NCI-H187 treated with DMSO at 0.1 percent for 48 hours (cell line): ENCODE measurements at regions not wholly inside any gene's neighbourhood (a gene's known extent, or its start where the extent isn't known, plus 50 kb on each side); places are given as distances from the start of the nearest gene placed in this dataset.

ENCODE experiments used
- DNase-seq: peaks from one replicate; lab custom pipeline; 2025; lab: John Stamatoyannopoulos, UW

DNA sequence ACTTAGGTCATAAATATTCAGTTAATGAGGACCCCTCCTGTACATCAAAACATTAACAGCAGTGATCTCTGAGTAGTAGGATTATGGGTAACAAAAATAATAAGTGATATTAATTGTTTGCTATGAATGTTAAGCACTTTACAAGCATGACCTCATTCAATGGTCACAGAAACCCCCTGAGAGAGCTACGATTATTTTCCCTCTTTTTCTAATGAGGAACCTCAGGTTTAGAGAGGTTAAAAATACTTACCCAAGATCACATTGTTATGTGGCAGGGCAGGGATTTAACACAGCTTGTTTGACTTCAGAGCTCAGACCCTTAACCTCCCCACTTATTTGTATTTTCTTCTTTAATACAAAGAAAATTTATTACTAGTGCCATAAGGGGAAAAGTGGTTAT, 228.2 kb downstream of the TBL1XR1 start:
- DNase-seq = no peak

DNA sequence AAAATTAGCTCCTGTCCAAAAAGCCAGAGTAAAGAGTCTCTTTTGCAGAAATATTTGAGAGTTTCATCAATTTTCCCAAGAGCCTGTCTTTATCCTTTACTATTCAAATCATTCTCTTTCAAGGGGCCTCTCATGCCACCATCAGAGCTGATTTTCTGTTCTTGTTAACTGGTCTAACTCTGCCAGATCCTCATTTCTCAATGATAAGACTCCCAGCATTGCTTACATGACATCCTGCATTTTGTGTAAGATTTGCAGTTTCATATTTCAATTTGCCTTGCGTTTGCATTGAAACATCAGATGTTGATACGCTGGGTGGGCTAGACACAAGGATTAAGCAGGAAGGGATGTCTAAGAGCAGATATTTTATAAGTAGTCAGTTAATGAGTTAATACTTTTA, 228.7 kb downstream of the TBL1XR1 start:
- no peak for DNase-seq

DNA sequence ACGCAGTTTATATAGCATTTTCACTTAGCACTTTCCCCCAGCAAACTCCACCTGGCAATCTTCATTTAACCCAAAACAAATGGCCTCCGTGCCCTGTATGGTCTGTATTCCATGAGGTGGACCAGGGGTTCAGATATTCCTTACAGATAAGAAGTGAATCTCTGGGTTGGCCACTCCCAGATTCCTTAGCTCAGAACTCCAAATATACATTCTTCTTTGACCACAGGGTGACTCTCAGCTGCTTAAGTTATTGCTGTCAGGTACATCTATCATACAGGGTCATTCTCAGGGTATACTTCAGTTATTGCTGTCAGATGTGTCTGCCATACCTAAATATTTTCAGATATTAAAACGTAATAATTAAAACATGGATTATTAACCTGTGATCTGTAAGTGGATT, 229.8 kb downstream of the TBL1XR1 start:
- DNase-seq = no peak

GRCh38 chr3:176964661-176965060, 232.6 kb downstream of the TBL1XR1 start:
- DNase-seq = no peak

- DNase-seq = no peak
Measured at GRCh38 chr3:176961916-176962315, 235.4 kb downstream of the TBL1XR1 start.

DNA sequence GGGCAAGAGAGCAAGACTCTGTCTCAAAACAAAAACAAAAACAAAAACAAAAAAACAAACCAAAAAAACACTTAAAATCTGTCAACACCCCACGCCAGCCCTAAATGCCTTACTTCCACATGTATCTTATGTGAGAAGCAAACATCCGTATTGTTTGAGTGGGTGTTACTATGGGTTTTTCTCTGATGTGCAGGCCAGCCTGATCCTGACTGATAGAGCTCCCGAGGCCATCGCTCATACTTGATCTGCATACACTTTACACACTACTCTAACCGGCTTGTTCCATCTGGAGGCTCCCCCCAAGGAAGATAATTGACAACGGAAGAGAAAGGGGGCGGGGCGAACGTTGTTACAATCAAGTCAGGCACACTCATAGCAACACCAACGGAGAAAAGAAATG, 237.4 kb downstream of the TBL1XR1 start:
- no peak for DNase-seq

DNA sequence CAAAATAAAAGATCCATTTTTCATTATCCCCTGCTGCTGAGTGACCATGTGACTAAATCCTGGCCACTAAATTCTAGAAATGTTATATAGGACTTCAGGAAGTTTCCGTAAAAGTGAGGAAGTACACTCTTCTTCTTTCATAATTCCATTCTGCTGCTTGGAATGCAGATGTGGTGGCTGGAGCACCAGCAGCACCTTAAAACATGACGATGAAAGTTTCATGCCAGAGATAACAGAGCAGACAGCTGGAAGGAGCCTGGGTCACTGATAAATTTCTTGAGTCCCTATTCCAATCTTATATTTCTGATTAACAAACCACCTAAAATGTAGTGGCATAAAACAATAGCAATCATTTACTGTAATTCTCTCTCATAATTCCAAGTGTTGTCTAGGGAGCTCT, 238.7 kb downstream of the TBL1XR1 start:
- no peak for DNase-seq

- DNase-seq = no peak
Measured at GRCh38 chr3:176954517-176954916, 242.8 kb downstream of the TBL1XR1 start.

- DNase-seq = no peak
Measured at GRCh38 chr3:176953106-176954060, 243.9 kb downstream of the TBL1XR1 start.

GRCh38 chr3:176951586-176952292, 245.5 kb downstream of the TBL1XR1 start:
- DNase-seq = no peak

DNA sequence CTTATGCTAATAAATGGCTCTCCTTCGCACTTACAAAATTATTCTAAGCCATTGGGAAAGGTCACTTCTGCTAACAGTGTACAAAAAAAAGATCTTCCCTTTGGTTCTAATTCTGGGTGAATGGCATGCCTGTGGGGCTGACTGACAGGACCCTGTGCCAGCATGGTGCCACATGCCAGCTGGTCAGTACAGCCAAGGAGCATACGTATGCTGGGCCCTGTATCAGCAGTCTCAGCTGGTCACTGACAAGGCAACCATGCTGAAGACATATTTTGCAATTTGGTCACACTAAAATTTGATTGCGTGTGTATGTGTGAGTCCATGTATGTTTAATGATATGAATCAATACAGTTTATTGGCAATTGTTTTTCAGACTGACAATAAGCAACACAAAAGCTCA, 246.1 kb downstream of the TBL1XR1 start:
- DNase-seq = no peak

- no peak for DNase-seq
Measured at GRCh38 chr3:176950743-176951142, 246.5 kb downstream of the TBL1XR1 start.

DNA sequence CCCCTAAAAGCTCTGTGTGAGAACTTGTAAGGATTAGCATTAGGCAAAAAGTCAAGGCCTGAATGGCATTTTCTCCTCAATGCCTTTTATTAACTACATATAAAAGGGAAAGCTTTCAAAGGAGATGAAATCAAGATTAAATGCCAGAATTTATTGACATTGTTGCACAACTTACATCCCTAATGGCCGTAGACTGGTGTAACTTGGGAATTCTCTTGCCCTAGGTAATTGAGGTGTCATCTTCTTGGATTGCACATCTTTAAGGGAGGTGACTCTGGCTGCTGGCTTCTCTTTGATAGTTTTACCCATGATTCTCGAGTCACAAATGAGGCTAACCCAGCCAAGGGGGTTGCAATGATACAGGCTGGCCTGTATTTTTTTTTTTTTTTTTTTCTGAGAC, 249.1 kb downstream of the TBL1XR1 start:
- DNase-seq = no peak

GRCh38 chr3:176946202-176946601, 251.1 kb downstream of the TBL1XR1 start:
- DNase-seq = no peak

DNA sequence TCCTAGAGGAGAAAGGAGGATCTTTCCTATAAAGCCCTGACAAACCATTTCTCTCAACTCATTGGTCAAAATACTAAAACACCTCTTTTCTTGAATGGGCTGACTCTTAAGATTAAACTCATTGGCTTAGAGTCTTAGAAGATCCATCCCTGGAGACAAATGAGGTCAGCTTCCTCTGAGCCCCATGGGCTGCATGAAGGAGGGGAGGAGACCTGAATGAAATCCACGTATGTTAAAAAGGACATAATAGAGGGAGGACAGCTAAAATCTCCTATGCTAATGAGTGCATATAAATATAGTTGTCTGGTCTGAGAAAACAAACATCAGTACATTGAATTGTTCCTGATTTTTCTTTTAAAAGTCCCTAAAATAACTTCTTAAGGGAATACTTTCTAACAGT, 255.0 kb downstream of the TBL1XR1 start:
- DNase-seq = no peak

- no peak for DNase-seq
Measured at GRCh38 chr3:176941689-176942088, 255.6 kb downstream of the TBL1XR1 start.

DNA sequence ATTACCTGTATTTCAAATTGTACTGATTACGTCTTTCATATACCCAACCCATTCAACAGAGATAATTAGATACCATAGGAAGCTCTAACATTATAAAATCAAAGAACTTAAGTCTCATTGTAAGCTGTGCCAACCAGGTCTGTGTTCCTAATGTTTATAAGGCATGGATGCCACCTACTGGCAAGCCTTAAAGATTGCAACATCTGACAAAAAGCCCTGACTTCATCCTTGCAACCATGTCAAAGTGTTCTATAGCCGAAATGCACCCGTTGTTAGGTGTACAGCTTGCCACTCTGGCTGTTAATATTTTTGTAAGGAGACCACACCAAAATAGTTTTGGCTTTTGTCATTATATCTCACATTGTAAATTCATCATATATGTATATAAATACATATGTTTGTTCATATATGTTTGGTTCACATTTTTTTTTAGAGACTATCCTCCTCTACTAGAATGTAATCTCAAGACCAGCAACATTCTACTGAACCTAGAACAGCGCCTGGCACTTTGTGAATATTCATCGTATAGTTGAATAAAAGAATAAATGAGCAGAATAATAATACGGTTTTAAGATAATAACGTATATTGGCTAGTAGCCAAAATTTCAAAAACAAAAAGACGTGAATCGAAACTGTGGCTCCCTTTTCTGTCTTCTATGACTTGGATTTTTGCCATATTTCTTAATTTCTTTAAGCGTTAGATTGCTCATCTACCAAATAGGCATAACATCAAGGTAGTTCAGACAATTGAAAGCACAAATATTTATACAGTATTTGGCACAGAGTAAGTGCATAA, 258.1 kb downstream of the TBL1XR1 start:
- no peak for DNase-seq

GRCh38 chr3:176937994-176938393, 259.3 kb downstream of the TBL1XR1 start:
- no peak for DNase-seq

- DNase-seq = no peak
Measured at GRCh38 chr3:176937541-176937940, 259.7 kb downstream of the TBL1XR1 start.

- no peak for DNase-seq
Measured at GRCh38 chr3:176935194-176935888, 261.9 kb downstream of the TBL1XR1 start.

GRCh38 chr3:176934698-176935097, 262.6 kb downstream of the TBL1XR1 start:
- DNase-seq = no peak

- no peak for DNase-seq
Measured at GRCh38 chr3:176933704-176934103, 263.6 kb downstream of the TBL1XR1 start.
